ENCODE measurements at regions not wholly inside any gene's neighbourhood (a gene's known extent, or its start where the extent isn't known, plus 50 kb on each side); places are given as distances from the start of the nearest gene placed in this dataset.
A peak's percentile ranks its signal among the peaks of the same experiment; 100 is the strongest.

GRCh38 chr1:234920136-234920842 is 208.3 kb downstream of the TOMM20 start:
- WGBS (ENCODE audit: insufficient coverage): 94% methylated on average over 4 of the region's 8 CpGs
- intact Hi-C loops (cut with micrococcal nuclease): loop anchor here in 1 of 2 donors (5.0 kb wide), 1 partner anchor 38 kb away; no protein-coding TSS in a partner anchor
- peaks cover 40 to 44% of the 10 kb centered on the region in 2 donors for H3K4me1 ChIP-seq (ENCODE audit: control insufficient read depth in 1 of 2, insufficient read depth in 2 of 2, low read length in 2 of 2)
- H3K79me2 ChIP-seq (ENCODE audit: insufficient read depth, low read length): no peaks in the 10 kb centered on the region
- no peaks in the 10 kb centered on the region for H4K20me1 ChIP-seq (ENCODE audit: insufficient read depth, low read length)
- TF ChIP-seq CTCF (IDR thresholded peaks at IDR 0.05): no peak
- no peak overlapping the region for H2AFZ ChIP-seq (ENCODE audit: insufficient read depth, low read depth, low read length, poor library complexity, severe bottlenecking)
- no peak overlapping the region for H3K27ac ChIP-seq (ENCODE audit: low read depth in 1 of 2, low read length in 2 of 2)
- H3K27me3 ChIP-seq (ENCODE audit: control insufficient read depth in 2 of 2, insufficient read depth in 2 of 2, low read length in 2 of 2): no peaks in the 10 kb centered on the region
- DNase-seq: no peak
- H3K36me3 ChIP-seq (replicated peaks in 1 of 2; ENCODE audit: control insufficient read depth in 1 of 2, insufficient read depth in 2 of 2, low read length in 2 of 2): no peaks in the 10 kb centered on the region
- H3K4me2 ChIP-seq (replicated peaks; ENCODE audit: extremely low read depth, low read length, poor library complexity, severe bottlenecking): no peak overlapping the region
- peaks cover 54% of the 10 kb centered on the region for H3K4me1 Mint-ChIP-seq
- peaks cover 0 to 3% (median 2%) of the 10 kb centered on the region in 3 donors for H3K27me3 Mint-ChIP-seq (ENCODE audit: low read depth in 3 of 3)
- H3K9me3 ChIP-seq (replicated peaks in 1 of 2; ENCODE audit: control insufficient read depth in 1 of 2, insufficient read depth in 1 of 2, low read length in 2 of 2): peaks cover 0 to 5% of the 10 kb centered on the region in 2 donors
- no peak overlapping the region for H3K9ac ChIP-seq (ENCODE audit: insufficient read depth, low read length, poor library complexity, severe bottlenecking)
- no peak overlapping the region for H3K4me3 Mint-ChIP-seq
- H3K4me3 ChIP-seq (replicated peaks in 1 of 3; ENCODE audit: low read depth in 2 of 3, low read length in 3 of 3): no peak overlapping the region
- peak overlapping the region in 1 of 7 donors; percentile 19 for H3K27ac Mint-ChIP-seq
- peaks cover 2 to 6% of the 10 kb centered on the region in 2 donors for H3K36me3 Mint-ChIP-seq
- H3K9me3 Mint-ChIP-seq: peaks cover 0 to 7% (median 3%) of the 10 kb centered on the region in 7 donors

GRCh38 chr1:234918961-234919761 is 209.5 kb downstream of the TOMM20 start:
- no peaks in the 10 kb centered on the region for H3K27me3 ChIP-seq (ENCODE audit: control insufficient read depth in 2 of 2, insufficient read depth in 2 of 2, low read length in 2 of 2)
- H3K79me2 ChIP-seq (ENCODE audit: insufficient read depth, low read length): no peaks in the 10 kb centered on the region
- peaks cover 0 to 8% (median 3%) of the 10 kb centered on the region in 7 donors for H3K9me3 Mint-ChIP-seq
- no peak overlapping the region for H3K4me3 Mint-ChIP-seq
- H3K4me2 ChIP-seq (replicated peaks; ENCODE audit: extremely low read depth, low read length, poor library complexity, severe bottlenecking): peak overlapping the region; percentile 65
- H3K9me3 ChIP-seq (replicated peaks in 1 of 2; ENCODE audit: control insufficient read depth in 1 of 2, insufficient read depth in 1 of 2, low read length in 2 of 2): peaks cover 0 to 5% of the 10 kb centered on the region in 2 donors
- 93% methylated on average over 12 of the region's 15 CpGs for WGBS (ENCODE audit: insufficient coverage)
- no peak for DNase-seq
- peak overlapping the region; percentile 14 for H2AFZ ChIP-seq (ENCODE audit: insufficient read depth, low read depth, low read length, poor library complexity, severe bottlenecking)
- no peaks in the 10 kb centered on the region for H3K36me3 ChIP-seq (replicated peaks in 1 of 2; ENCODE audit: control insufficient read depth in 1 of 2, insufficient read depth in 2 of 2, low read length in 2 of 2)
- no peak for TF ChIP-seq CTCF (IDR thresholded peaks at IDR 0.05)
- peaks cover 0 to 2% (median 2%) of the 10 kb centered on the region in 3 donors for H3K27me3 Mint-ChIP-seq (ENCODE audit: low read depth in 3 of 3)
- peak overlapping the region in 1 of 3 experiments; percentile 60 for H3K4me3 ChIP-seq (replicated peaks in 1 of 3; ENCODE audit: low read depth in 2 of 3, low read length in 3 of 3)
- H3K9ac ChIP-seq (ENCODE audit: insufficient read depth, low read length, poor library complexity, severe bottlenecking): no peak overlapping the region
- peak overlapping the region in 4 of 7 donors; percentile 6 to 90 (median 73) for H3K27ac Mint-ChIP-seq
- peak overlapping the region in 1 of 2 donors; percentile 13 for H3K27ac ChIP-seq (ENCODE audit: low read depth in 1 of 2, low read length in 2 of 2)
- peaks cover 40 to 53% of the 10 kb centered on the region in 2 donors for H3K4me1 ChIP-seq (ENCODE audit: control insufficient read depth in 1 of 2, insufficient read depth in 2 of 2, low read length in 2 of 2)
- intact Hi-C loops (cut with micrococcal nuclease): loop anchor here in 1 of 2 donors (5.0 kb wide), 1 partner anchor 37 kb away; no protein-coding TSS in a partner anchor
- peaks cover 51% of the 10 kb centered on the region for H3K4me1 Mint-ChIP-seq
- H4K20me1 ChIP-seq (ENCODE audit: insufficient read depth, low read length): no peaks in the 10 kb centered on the region
- peaks cover 0 to 6% of the 10 kb centered on the region in 2 donors for H3K36me3 Mint-ChIP-seq

Measured in CD14-positive monocyte (primary cell).